HG02884 (cell line): ENCODE measurements at regions not wholly inside any gene's neighbourhood (a gene's known extent, or its start where the extent isn't known, plus 50 kb on each side); places are given as distances from the start of the nearest gene placed in this dataset.
"Not testable (repeated sequence)": the region's sequence is repeated elsewhere in the genome, so short reads cannot be mapped to it uniquely, and the experiment has no call there.

Source experiments
- ATAC-seq: cut with Tn5 transposase; IDR thresholded peaks from one replicate; pipeline ENCODE4 v1.9.1; 2021; ENCODE audit warnings: mild to moderate bottlenecking, moderate library complexity; ENCODE audit not compliant: unreplicated experiment

GRCh38 chr18:76721207-76721996, 101.0 kb upstream of the ZNF236 start:
- no peak for ATAC-seq

- no peak for ATAC-seq
Observed at GRCh38 chr18:76720683-76721082, 101.7 kb upstream of the ZNF236 start.

GRCh38 chr18:76715012-76715610, 107.2 kb upstream of the ZNF236 start:
- no peak for ATAC-seq

- ATAC-seq, result no peak
Observed at GRCh38 chr18:76713432-76713831, 108.9 kb upstream of the ZNF236 start.

- no peak for ATAC-seq
Observed at GRCh38 chr18:76712511-76713140, 109.7 kb upstream of the ZNF236 start.

- ATAC-seq, result no peak
Observed at GRCh38 chr18:76710646-76711520, 111.5 kb upstream of the ZNF236 start.

- peak; percentile 76 for ATAC-seq
Observed at GRCh38 chr18:76709659-76710645, 112.4 kb upstream of the ZNF236 start.

GRCh38 chr18:76708722-76709353, 113.5 kb upstream of the ZNF236 start:
- ATAC-seq, result no peak

- ATAC-seq, result no peak
Observed at GRCh38 chr18:76708071-76708721, 114.2 kb upstream of the ZNF236 start.

- no peak for ATAC-seq
Observed at GRCh38 chr18:76707534-76707933, 114.8 kb upstream of the ZNF236 start.

GRCh38 chr18:76704589-76704988, 117.8 kb upstream of the ZNF236 start:
- ATAC-seq, result not testable (repeated sequence)

GRCh38 chr18:76699923-76700322, 122.4 kb upstream of the ZNF236 start:
- ATAC-seq, result no peak

GRCh38 chr18:76697441-76697901, 124.9 kb upstream of the ZNF236 start:
- no peak for ATAC-seq

- ATAC-seq, result no peak
Observed at GRCh38 chr18:76691800-76692199, 130.6 kb upstream of the ZNF236 start.

GRCh38 chr18:76689646-76690264, 132.6 kb upstream of the ZNF236 start:
- ATAC-seq, result no peak

GRCh38 chr18:76688724-76689472, 133.5 kb upstream of the ZNF236 start:
- no peak for ATAC-seq

- peak; percentile 56 for ATAC-seq
Observed at GRCh38 chr18:76687304-76687962, 134.9 kb upstream of the ZNF236 start.
